RWPE2 (cell line): ENCODE measurements at regions not wholly inside any gene's neighbourhood (a gene's known extent, or its start where the extent isn't known, plus 50 kb on each side); places are given as distances from the start of the nearest gene placed in this dataset.

Experiments
- ATAC-seq: fragments of 200-7000 bp; cut with Tn5 transposase; 3 replicates; pipeline ENCODE4 v1.9.1; 2021; ENCODE audit warnings: low read depth
- DNase-seq: peaks from one replicate; pipeline ENCODE4 v3.0.0-alpha.2; 2020; ENCODE audit warnings: low spot score
- H3K27ac ChIP-seq: fragments of 450-650 bp; 2 replicates; pipeline ENCODE4 v1.5.1; 2017; ENCODE audit warnings: mild to moderate bottlenecking; ENCODE audit not compliant: poor library complexity, severe bottlenecking
- H3K27me3 ChIP-seq: fragments of 250-450 bp; sonication (Bioruptor Pico); 2 replicates; pipeline ENCODE4 v1.5.1; 2021; ENCODE audit warnings: mild to moderate bottlenecking, moderate library complexity; ENCODE audit not compliant: insufficient read depth, poor library complexity, severe bottlenecking
- H3K36me3 ChIP-seq: fragments of 250-450 bp; sonication (Bioruptor Pico); 2 replicates; pipeline ENCODE4 v1.5.1; 2020; ENCODE audit warnings: low read depth, mild to moderate bottlenecking, moderate library complexity
- H3K4me1 ChIP-seq: fragments of 250-450 bp; sonication (Bioruptor Pico); 2 replicates; pipeline ENCODE4 v1.5.1; 2021; ENCODE audit warnings: mild to moderate bottlenecking, moderate library complexity; ENCODE audit not compliant: insufficient read depth, poor library complexity, severe bottlenecking
- H3K4me3 ChIP-seq: fragments of 250-450 bp; sonication (Bioruptor Pico); 2 replicates; pipeline ENCODE4 v1.5.1; 2021; ENCODE audit warnings: mild to moderate bottlenecking, moderate library complexity; ENCODE audit not compliant: severe bottlenecking
- H3K9me3 ChIP-seq: fragments of 250-450 bp; sonication (Bioruptor Pico); 2 replicates; pipeline ENCODE4 v1.5.1; 2021; ENCODE audit warnings: mild to moderate bottlenecking, moderate library complexity; ENCODE audit not compliant: severe bottlenecking
- CTCF ChIP-seq: fragments of 450-650 bp; IDR thresholded peaks from one replicate; pipeline ENCODE4 v1.5.1; 2017; ENCODE audit warnings: mild to moderate bottlenecking, moderate library complexity; ENCODE audit not compliant: poor library complexity, severe bottlenecking

GRCh38 chr11:103537904-103538502 lies 428.8 kb downstream of the DYNC2H1 start:
- no peaks in the 10 kb centered on the region for H3K27me3 ChIP-seq
- H3K27ac ChIP-seq, result no peak overlapping the region
- H3K36me3 ChIP-seq, result no peaks in the 10 kb centered on the region
- H3K9me3 ChIP-seq, result no peaks in the 10 kb centered on the region
- no peak for DNase-seq
- ATAC-seq, result no peak
- peak; percentile 71 for TF ChIP-seq CTCF
- peaks cover 4% of the 10 kb centered on the region for H3K4me1 ChIP-seq
- H3K4me3 ChIP-seq, result no peak overlapping the region

- Histone ChIP-seq H3K36me3 (no peaks in the 10 kb centered on the region), H3K4me3 (no peak overlapping the region), H3K9me3 (no peaks in the 10 kb centered on the region), H3K4me1 (no peaks in the 10 kb centered on the region), H3K27ac (no peak overlapping the region), H3K27me3 (no peaks in the 10 kb centered on the region)
- DNase-seq (no peak), ATAC-seq (no peak)
- no peak for TF ChIP-seq CTCF
Measured at GRCh38 chr11:103539166-103539565, 429.9 kb downstream of the DYNC2H1 start.

GRCh38 chr11:103541186-103541795 lies 432.1 kb downstream of the DYNC2H1 start:
- no peaks in the 10 kb centered on the region for H3K4me1 ChIP-seq
- TF ChIP-seq CTCF, result no peak

GRCh38 chr11:103542851-103543250 lies 433.6 kb downstream of the DYNC2H1 start:
- Histone ChIP-seq H3K4me3 (no peak overlapping the region), H3K36me3 (no peaks in the 10 kb centered on the region), H3K27me3 (no peaks in the 10 kb centered on the region), H3K27ac (no peak overlapping the region), H3K4me1 (no peaks in the 10 kb centered on the region), H3K9me3 (no peaks in the 10 kb centered on the region)
- DNase-seq (no peak), ATAC-seq (no peak)
- no peak for TF ChIP-seq CTCF

More at GRCh38 chr11:103541186-103541795, 432.1 kb downstream of the DYNC2H1 start:
- no peaks in the 10 kb centered on the region for H3K36me3 ChIP-seq
- H3K9me3 ChIP-seq, result no peaks in the 10 kb centered on the region
- H3K27ac ChIP-seq, result no peak overlapping the region
- no peak overlapping the region for H3K4me3 ChIP-seq
- H3K27me3 ChIP-seq, result no peaks in the 10 kb centered on the region
- ATAC-seq, result peak; percentile 38; the same call in 1 of the 3 replicates
- DNase-seq, result no peak

GRCh38 chr11:103543456-103543855 lies 434.2 kb downstream of the DYNC2H1 start:
- no peak for ATAC-seq

More at GRCh38 chr11:103543456-103543855, 434.2 kb downstream of the DYNC2H1 start:
- Histone ChIP-seq H3K9me3 (no peaks in the 10 kb centered on the region), H3K4me1 (no peaks in the 10 kb centered on the region), H3K27ac (no peak overlapping the region), H3K4me3 (no peak overlapping the region), H3K36me3 (no peaks in the 10 kb centered on the region), H3K27me3 (no peaks in the 10 kb centered on the region)
- no peak for DNase-seq
- no peak for TF ChIP-seq CTCF
